Caco-2 (cell line): ENCODE measurements at regions not wholly inside any gene's neighbourhood (a gene's known extent, or its start where the extent isn't known, plus 50 kb on each side); places are given as distances from the start of the nearest gene placed in this dataset.

ENCODE experiments used
- BruUV-seq: library from RNA; stranded (reverse); fragments of 400-500 nt; replicated peaks from 2 replicates; lab custom pipeline; 2021; lab: Mats Ljungman, UMichigan
- CTCF ChIA-PET: fragments of 300-600 bp; sonication (Branson Sonifier 250); formaldehyde crosslinking; loops from one replicate; lab custom pipeline; 2022; ENCODE audit warnings: antibody characterized with exemption; lab: Charles Lee
- POLR2A ChIA-PET: fragments of 300-600 bp; sonication (Branson Sonifier 250); formaldehyde crosslinking; loops from one replicate; lab custom pipeline; 2022; ENCODE audit warnings: antibody characterized with exemption; lab: Charles Lee
- DNase-seq, 2 experiments: peaks; one replicate each; pipeline versions ENCODE4 v3.0.0 to v3.0.0-alpha.2; 2020 to 2022
- H3K27me3 ChIP-seq: replicated peaks from 2 replicates; pipeline ENCODE4 v1.6.0; 2011; ENCODE audit warnings: low read length; ENCODE audit not compliant: control insufficient read depth, insufficient read depth
- H3K36me3 ChIP-seq: 2 replicates; pipeline ENCODE4 v1.5.1; 2011; ENCODE audit warnings: low read length; ENCODE audit not compliant: control insufficient read depth, insufficient read depth
- H3K4me1 ChIP-seq: fragments of 250-450 bp; sonication (Bioruptor Pico); 2 replicates; pipeline ENCODE4 v1.5.1; 2020; ENCODE audit warnings: mild to moderate bottlenecking
- H3K4me3 ChIP-seq: 2 replicates; pipeline ENCODE4 v1.5.1; 2011; ENCODE audit warnings: low read depth, mild to moderate bottlenecking, control low read depth, low read length
- H3K9me3 ChIP-seq: fragments of 250-450 bp; sonication (Bioruptor Pico); 2 replicates; pipeline ENCODE4 v1.5.1; 2020; ENCODE audit warnings: mild to moderate bottlenecking, moderate library complexity
- H3K27ac Mint-ChIP-seq: one replicate; pipeline ENCODE4 v1.8.0; 2022; ENCODE audit warnings: mixed read lengths; ENCODE audit not compliant: unreplicated experiment
- H3K27me3 Mint-ChIP-seq: one replicate; pipeline ENCODE4 v1.8.0; 2022; ENCODE audit warnings: mixed read lengths; ENCODE audit not compliant: insufficient read depth, unreplicated experiment
- H3K36me3 Mint-ChIP-seq: one replicate; pipeline ENCODE4 v1.8.0; 2022; ENCODE audit warnings: mild to moderate bottlenecking, mixed read lengths; ENCODE audit not compliant: insufficient read depth, unreplicated experiment
- H3K4me1 Mint-ChIP-seq: one replicate; pipeline ENCODE4 v1.8.0; 2022; ENCODE audit warnings: low read depth, mixed read lengths; ENCODE audit not compliant: unreplicated experiment
- H3K4me3 Mint-ChIP-seq: one replicate; pipeline ENCODE4 v1.8.0; 2022; ENCODE audit warnings: mild to moderate bottlenecking, moderate library complexity, mixed read lengths; ENCODE audit not compliant: unreplicated experiment
- H3K9me3 Mint-ChIP-seq: one replicate; pipeline ENCODE4 v1.8.0; 2022; ENCODE audit warnings: mixed read lengths; ENCODE audit not compliant: unreplicated experiment
- CTCF ChIP-seq, 2 experiments: fragments of 200-600 bp in 1 of 2; IDR thresholded peaks; 1 replicate in 1 of 2; 2 replicates in 1 of 2; pipeline versions ENCODE4 v1.5.1 to v1.8.0; 2011 to 2022; ENCODE audit warnings: antibody characterized with exemption in 1 of 2, control low read depth in 1 of 2, inconsistent platforms in 1 of 2, low read depth in 1 of 2, low read length in 1 of 2, mild to moderate bottlenecking in 1 of 2, moderate library complexity in 1 of 2; ENCODE audit not compliant: insufficient read depth in 1 of 2, severe bottlenecking in 1 of 2, unreplicated experiment in 1 of 2
- intact Hi-C: fragments of 100-400 bp; cut with micrococcal nuclease; formaldehyde crosslinking; loops from one replicate; pipeline ENCODE4 v1.10.0; 2022; ENCODE audit not compliant: unreplicated experiment

DNA sequence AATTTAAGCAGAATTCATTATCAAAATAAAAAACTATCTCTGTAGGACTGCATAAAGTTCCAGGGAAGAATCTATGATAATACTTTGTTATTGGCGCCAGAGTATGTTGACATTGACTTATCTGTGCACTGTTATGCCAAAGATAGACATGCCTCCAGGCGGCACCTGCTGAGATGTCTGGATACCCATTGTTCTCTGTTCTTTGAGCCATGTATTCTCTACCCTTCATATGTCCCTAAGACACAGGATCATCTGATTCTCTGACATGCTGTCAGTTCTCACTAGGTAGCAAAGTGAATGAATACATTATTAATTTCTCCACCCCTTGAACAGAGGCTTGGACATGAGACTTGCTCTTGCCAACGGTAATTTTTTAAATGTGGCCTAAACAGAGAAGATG is 517.8 kb upstream of the SLITRK5 start:
- Mint-ChIP-seq H3K27ac (no peak overlapping the region), H3K4me3 (no peak overlapping the region), H3K4me1 (no peaks in the 10 kb centered on the region), H3K27me3 (no peaks in the 10 kb centered on the region), H3K9me3 (no peaks in the 10 kb centered on the region), H3K36me3 (no peaks in the 10 kb centered on the region)
- POLR2A ChIA-PET, result no interaction called here
- Histone ChIP-seq H3K4me3 (no peak overlapping the region), H3K27me3 (no peaks in the 10 kb centered on the region), H3K36me3 (no peaks in the 10 kb centered on the region), H3K9me3 (no peaks in the 10 kb centered on the region; the same call in 1 of the 2 replicates), H3K4me1 (no peaks in the 10 kb centered on the region)
- TF ChIP-seq CTCF (IDR thresholded peaks at IDR 0.05; ENCODE audit: insufficient read depth in 1 of 2, low read depth in 1 of 2, low read length in 1 of 2, severe bottlenecking in 1 of 2, unreplicated experiment in 1 of 2), result no peak
- DNase-seq, result no peak
- no TSS peak for BruUV-seq
- intact Hi-C loops, result no loop called here
- CTCF ChIA-PET, result no interaction called here

GRCh38 chr13:87166348-87166747 is 504.8 kb upstream of the SLITRK5 start:
- Mint-ChIP-seq H3K4me3 (no peak overlapping the region), H3K9me3 (peaks cover 10% of the 10 kb centered on the region), H3K4me1 (no peaks in the 10 kb centered on the region), H3K36me3 (no peaks in the 10 kb centered on the region), H3K27me3 (no peaks in the 10 kb centered on the region), H3K27ac (no peak overlapping the region)
- Histone ChIP-seq H3K9me3 (no peaks in the 10 kb centered on the region), H3K27me3 (no peaks in the 10 kb centered on the region), H3K4me3 (no peak overlapping the region), H3K4me1 (no peaks in the 10 kb centered on the region), H3K36me3 (no peaks in the 10 kb centered on the region)
- no peak for TF ChIP-seq CTCF (IDR thresholded peaks at IDR 0.05; ENCODE audit: insufficient read depth in 1 of 2, low read depth in 1 of 2, low read length in 1 of 2, severe bottlenecking in 1 of 2, unreplicated experiment in 1 of 2)
- CTCF ChIA-PET, result no interaction called here
- POLR2A ChIA-PET, result no interaction called here
- no peak for DNase-seq
- intact Hi-C loops, result no loop called here
- no TSS peak for BruUV-seq

DNA sequence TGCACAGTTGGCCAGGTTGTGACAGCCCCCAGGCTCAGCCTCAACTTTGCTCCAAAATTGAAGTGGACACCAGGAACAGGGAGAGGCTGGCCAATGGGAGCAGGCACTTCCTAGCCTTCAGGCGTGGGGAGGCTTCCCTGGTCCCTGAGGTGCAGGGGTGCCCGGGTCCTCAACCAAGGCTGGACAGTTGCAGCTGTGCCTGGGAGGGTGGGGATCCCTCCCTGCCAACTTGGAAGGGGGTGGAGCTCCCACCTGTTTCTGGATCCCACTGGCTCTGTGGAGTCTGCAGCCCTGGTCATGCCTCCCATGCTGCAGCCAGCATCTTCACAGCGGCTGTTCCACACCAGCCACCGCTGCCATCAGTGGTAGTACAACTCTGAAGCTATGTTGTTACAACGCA is 502.8 kb upstream of the SLITRK5 start:
- Histone ChIP-seq H3K4me1 (no peaks in the 10 kb centered on the region), H3K27me3 (no peaks in the 10 kb centered on the region), H3K9me3 (no peaks in the 10 kb centered on the region), H3K36me3 (no peaks in the 10 kb centered on the region), H3K4me3 (no peak overlapping the region)
- intact Hi-C loops, result no loop called here
- BruUV-seq, result no TSS peak
- Mint-ChIP-seq H3K36me3 (no peaks in the 10 kb centered on the region), H3K27me3 (no peaks in the 10 kb centered on the region), H3K4me3 (no peak overlapping the region), H3K9me3 (no peaks in the 10 kb centered on the region), H3K4me1 (no peaks in the 10 kb centered on the region), H3K27ac (no peak overlapping the region)
- POLR2A ChIA-PET, result no interaction called here
- DNase-seq, result no peak
- CTCF ChIA-PET, result no interaction called here
- TF ChIP-seq CTCF (IDR thresholded peaks at IDR 0.05; ENCODE audit: insufficient read depth in 1 of 2, low read depth in 1 of 2, low read length in 1 of 2, severe bottlenecking in 1 of 2, unreplicated experiment in 1 of 2), result no peak
